Gastrocnemius medialis (tissue), 4 donors: ENCODE measurements at regions not wholly inside any gene's neighbourhood (a gene's known extent, or its start where the extent isn't known, plus 50 kb on each side); places are given as distances from the start of the nearest gene placed in this dataset.

Experiments used
- ATAC-seq, 2 donors: fragments of 150-250 bp; one replicate each; pipeline ENCODE4 v1.9.1; 2016
- DNase-seq, 2 donors: peaks; one replicate each; pipeline ENCODE4 v3.0.0-alpha.2; 2019
- H3K27ac ChIP-seq, 4 donors: fragments of 200-600 bp; sonication (generic); 1 replicate in 1 of 4; 2 replicates in 3 of 4; pipeline ENCODE4 v1.5.1; 2016 to 2018; ENCODE audit warnings: mild to moderate bottlenecking in 2 of 4, moderate library complexity in 1 of 4
- H3K27me3 ChIP-seq, 3 donors: fragments of 200-600 bp; sonication (generic) in 2 of 3; 1 replicate in 1 of 3; 2 replicates in 2 of 3; pipeline versions ENCODE4 v1.5.1 to v1.6.0; 2016 to 2019; ENCODE audit warnings: mild to moderate bottlenecking in 1 of 3, moderate library complexity in 1 of 3
- H3K36me3 ChIP-seq, 2 donors: fragments of 200-600 bp; sonication (generic) in 1 of 2; one replicate each; pipeline ENCODE4 v1.5.1; 2017 to 2018
- H3K4me1 ChIP-seq, 2 donors: fragments of 200-600 bp; sonication (generic) in 1 of 2; one replicate each; pipeline ENCODE4 v1.5.1; 2016 to 2017; ENCODE audit warnings: mild to moderate bottlenecking in 2 of 2
- H3K4me3 ChIP-seq, 4 donors: fragments of 200-600 bp; sonication (generic) in 3 of 4; 1 replicate in 1 of 4; 2 replicates in 3 of 4; pipeline ENCODE4 v1.5.1; 2016 to 2019; ENCODE audit warnings: mild to moderate bottlenecking in 2 of 4
- H3K9me3 ChIP-seq, 3 donors: fragments of 200-600 bp; sonication (generic) in 2 of 3; 1 replicate in 1 of 3; 2 replicates in 2 of 3; pipeline ENCODE4 v1.5.1; 2016 to 2019
- POLR2A ChIP-seq, 2 donors: fragments of 450-650 bp; IDR thresholded peaks; one replicate each; pipeline ENCODE4 v1.6.1; 2017; ENCODE audit warnings: antibody characterized with exemption in 2 of 2, mild to moderate bottlenecking in 2 of 2, moderate library complexity in 2 of 2
- in situ Hi-C, 4 donors: fragments of 200-750 bp; cut with MboI; loops; one replicate each; pipeline versions ENCODE4 v1.15.0 to v1.8.0; 2017; ENCODE audit warnings: low sequenced_read_pairs in 4 of 4
- intact Hi-C: fragments of 100-400 bp; cut with DNase I; formaldehyde crosslinking; loops from one replicate; pipeline ENCODE4 v1.15.1; 2023; ENCODE audit warnings: low total_unique reads
- TF ChIP-seq, protein P1 (sequence below), 5 experiments: fragments of 450-650 bp in 3 of 5; fragments of 200-600 bp in 2 of 5; sonication (generic) in 2 of 5; IDR thresholded peaks in 4 of 5; conservative IDR thresholded peaks in 1 of 5; 1 replicate in 4 of 5; 2 replicates in 1 of 5; pipeline ENCODE4 v1.5.1; 2016 to 2019; ENCODE audit warnings: antibody characterized with exemption in 5 of 5, mild to moderate bottlenecking in 3 of 5, moderate library complexity in 3 of 5

DNA sequence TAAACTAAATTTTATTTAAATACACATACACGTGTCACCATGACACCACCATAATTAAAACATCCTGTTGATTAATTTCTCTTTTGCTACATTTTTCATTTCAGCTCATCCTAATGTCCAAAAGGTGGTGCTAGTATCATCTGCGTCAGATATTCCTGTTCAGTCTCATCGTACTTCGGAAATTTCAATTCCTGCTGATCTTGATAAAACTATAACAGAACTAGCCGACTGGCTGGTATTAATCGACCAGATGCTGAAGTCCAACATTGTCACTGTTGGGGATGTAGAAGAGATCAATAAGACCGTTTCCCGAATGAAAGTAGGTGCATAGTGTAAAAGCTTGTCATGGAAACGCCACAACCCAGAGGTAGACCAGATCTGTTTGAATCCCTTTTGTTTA, 263.4 kb downstream of the UTRN start:
- H3K27ac ChIP-seq = no peak overlapping the region
- no peak for DNase-seq
- ATAC-seq = no peak
- in situ Hi-C loops (no loop called here), intact Hi-C loops (no loop called here)
- H3K27me3 ChIP-seq = no peaks in the 10 kb centered on the region
- H3K4me3 ChIP-seq = no peak overlapping the region
- TF ChIP-seq, protein P1, sequence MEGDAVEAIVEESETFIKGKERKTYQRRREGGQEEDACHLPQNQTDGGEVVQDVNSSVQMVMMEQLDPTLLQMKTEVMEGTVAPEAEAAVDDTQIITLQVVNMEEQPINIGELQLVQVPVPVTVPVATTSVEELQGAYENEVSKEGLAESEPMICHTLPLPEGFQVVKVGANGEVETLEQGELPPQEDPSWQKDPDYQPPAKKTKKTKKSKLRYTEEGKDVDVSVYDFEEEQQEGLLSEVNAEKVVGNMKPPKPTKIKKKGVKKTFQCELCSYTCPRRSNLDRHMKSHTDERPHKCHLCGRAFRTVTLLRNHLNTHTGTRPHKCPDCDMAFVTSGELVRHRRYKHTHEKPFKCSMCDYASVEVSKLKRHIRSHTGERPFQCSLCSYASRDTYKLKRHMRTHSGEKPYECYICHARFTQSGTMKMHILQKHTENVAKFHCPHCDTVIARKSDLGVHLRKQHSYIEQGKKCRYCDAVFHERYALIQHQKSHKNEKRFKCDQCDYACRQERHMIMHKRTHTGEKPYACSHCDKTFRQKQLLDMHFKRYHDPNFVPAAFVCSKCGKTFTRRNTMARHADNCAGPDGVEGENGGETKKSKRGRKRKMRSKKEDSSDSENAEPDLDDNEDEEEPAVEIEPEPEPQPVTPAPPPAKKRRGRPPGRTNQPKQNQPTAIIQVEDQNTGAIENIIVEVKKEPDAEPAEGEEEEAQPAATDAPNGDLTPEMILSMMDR (IDR thresholded peaks at IDR 0.05 in 4 of 5, conservative IDR thresholded peaks at IDR 0.05 in 1 of 5) = no peak
- no peak for TF ChIP-seq POLR2A (IDR thresholded peaks at IDR 0.05)
- H3K36me3 ChIP-seq = peaks cover 0 to 54% of the 10 kb centered on the region in 2 donors
- no peaks in the 10 kb centered on the region for H3K9me3 ChIP-seq
- no peaks in the 10 kb centered on the region for H3K4me1 ChIP-seq

DNA sequence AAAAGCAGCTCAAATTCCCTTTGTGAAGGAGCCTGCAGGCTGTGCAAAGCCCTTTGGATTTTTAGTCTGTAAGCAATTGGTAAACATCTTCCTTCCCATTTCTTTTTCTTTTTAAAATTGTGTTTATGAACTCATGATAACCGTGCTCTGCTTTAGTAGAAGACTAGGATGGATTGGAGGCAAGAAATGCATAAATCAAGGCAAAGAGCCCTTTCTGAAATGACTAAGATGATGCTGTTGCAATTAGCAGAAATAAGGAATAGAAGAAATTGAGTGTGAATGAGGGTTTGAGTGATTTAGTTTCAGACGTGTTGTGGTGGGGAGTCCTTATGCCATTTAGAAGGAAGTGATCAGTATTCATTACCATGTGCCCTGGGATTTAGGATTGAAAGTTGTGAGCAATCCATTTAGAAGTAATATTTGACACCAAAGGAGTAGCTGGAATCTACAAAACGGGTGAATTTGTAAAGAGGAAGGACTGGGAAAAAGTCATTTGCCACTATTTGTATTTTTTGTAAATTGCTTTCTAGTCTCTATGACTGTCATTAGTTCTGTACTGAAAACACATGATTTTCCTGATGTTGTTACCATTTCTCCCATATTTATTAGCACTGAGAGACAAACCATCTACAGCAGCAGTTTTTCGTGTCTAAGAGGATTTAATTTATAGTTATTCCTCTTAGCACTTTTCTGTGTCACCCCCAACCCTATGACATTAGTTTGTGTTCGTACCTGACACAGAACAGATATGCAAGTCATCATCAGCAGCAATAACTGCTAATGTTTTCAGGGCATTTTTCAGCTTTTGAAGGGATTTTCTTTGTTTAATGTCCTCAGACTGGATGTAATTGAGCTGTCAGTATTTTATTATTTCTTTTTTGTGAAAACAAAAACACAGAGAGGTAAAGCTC, 265.0 kb downstream of the UTRN start:
- intact Hi-C loops = no loop called here
- Histone ChIP-seq H3K27me3 (no peaks in the 10 kb centered on the region), H3K9me3 (no peaks in the 10 kb centered on the region), H3K4me1 (no peaks in the 10 kb centered on the region), H3K4me3 (no peak overlapping the region), H3K27ac (no peak overlapping the region), H3K36me3 (peaks cover 0 to 49% of the 10 kb centered on the region in 2 donors)
- ATAC-seq (no peak), DNase-seq (no peak)
- in situ Hi-C loops = no loop called here
- no peak for TF ChIP-seq POLR2A (IDR thresholded peaks at IDR 0.05)
- TF ChIP-seq, protein P1 (IDR thresholded peaks at IDR 0.05 in 4 of 5, conservative IDR thresholded peaks at IDR 0.05 in 1 of 5) = no peak

DNA sequence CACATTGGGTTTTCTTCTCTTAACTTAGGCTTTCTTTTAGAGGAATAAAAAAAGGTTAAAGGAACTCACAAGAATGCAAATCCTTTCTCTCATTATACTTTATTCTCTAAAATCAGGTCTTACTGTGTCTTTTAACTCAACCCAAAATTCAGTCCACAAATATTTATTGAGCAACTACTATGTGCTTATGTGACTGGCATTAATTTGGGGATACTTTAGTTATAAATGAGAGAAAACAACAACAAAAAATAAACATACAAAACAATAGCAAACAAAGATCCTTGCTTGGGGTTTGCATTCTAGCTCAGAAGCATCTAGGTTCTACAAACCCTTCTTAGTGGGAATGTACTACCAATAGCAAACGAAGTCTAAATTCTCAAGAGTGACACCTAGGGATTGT, 266.2 kb downstream of the UTRN start:
- DNase-seq (no peak), ATAC-seq (no peak)
- intact Hi-C loops (no loop called here), in situ Hi-C loops (no loop called here)
- Histone ChIP-seq H3K27ac (no peak overlapping the region), H3K36me3 (peaks cover 0 to 54% of the 10 kb centered on the region in 2 donors), H3K27me3 (no peaks in the 10 kb centered on the region), H3K4me1 (no peaks in the 10 kb centered on the region), H3K9me3 (no peaks in the 10 kb centered on the region), H3K4me3 (no peak overlapping the region)
- TF ChIP-seq, protein P1 (IDR thresholded peaks at IDR 0.05 in 4 of 5, conservative IDR thresholded peaks at IDR 0.05 in 1 of 5) = no peak
- TF ChIP-seq POLR2A (IDR thresholded peaks at IDR 0.05) = no peak

DNA sequence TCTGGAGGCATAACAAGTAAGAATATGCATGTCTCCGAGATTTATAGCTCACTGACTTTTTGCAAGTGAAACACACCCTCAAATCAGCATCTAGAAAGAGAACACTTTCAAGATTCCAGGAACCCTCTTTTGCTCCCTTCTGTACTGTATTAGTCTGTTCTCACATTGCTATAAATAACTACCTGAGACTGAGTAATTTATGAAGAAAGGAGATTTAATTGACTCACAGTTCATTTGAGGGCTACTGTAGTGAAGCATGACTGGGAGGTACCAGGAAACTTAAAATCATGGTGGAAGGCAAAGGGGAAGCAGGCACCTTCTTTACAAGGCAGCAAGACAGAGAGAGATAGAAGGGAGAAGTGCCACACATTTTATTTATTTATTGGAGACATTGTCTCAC, 269.9 kb downstream of the UTRN start:
- Histone ChIP-seq H3K4me3 (no peak overlapping the region), H3K36me3 (peaks cover 0 to 49% of the 10 kb centered on the region in 2 donors), H3K27ac (no peak overlapping the region), H3K27me3 (no peaks in the 10 kb centered on the region), H3K9me3 (no peaks in the 10 kb centered on the region), H3K4me1 (no peaks in the 10 kb centered on the region)
- in situ Hi-C loops (no loop called here), intact Hi-C loops (no loop called here)
- no peak for TF ChIP-seq POLR2A (IDR thresholded peaks at IDR 0.05)
- TF ChIP-seq, protein P1 (IDR thresholded peaks at IDR 0.05 in 4 of 5, conservative IDR thresholded peaks at IDR 0.05 in 1 of 5) = no peak
- ATAC-seq (no peak), DNase-seq (no peak)
